ENCODE measurements at regions not wholly inside any gene's neighbourhood (a gene's known extent, or its start where the extent isn't known, plus 50 kb on each side); places are given as distances from the start of the nearest gene placed in this dataset.

GRCh38 chr2:30096451-30096850 lies 50.4 kb upstream of the YPEL5 start:
- DNase-seq (ENCODE audit: low spot score) = no peak
- Histone ChIP-seq H3K36me3 (ENCODE audit: control insufficient read depth in 4 of 4, insufficient read depth in 3 of 4, low read depth in 1 of 4, low read length in 3 of 4) (no peaks in the 10 kb centered on the region), H3K4me3 (ENCODE audit: low read depth in 1 of 3, low read length in 3 of 3) (no peak overlapping the region), H3K27ac (ENCODE audit: low read depth in 1 of 2, low read length in 2 of 2) (no peak overlapping the region), H3K27me3 (ENCODE audit: control insufficient read depth in 4 of 4, insufficient read depth in 4 of 4, low read length in 3 of 4) (no peaks in the 10 kb centered on the region), H3K4me1 (ENCODE audit: control insufficient read depth in 4 of 4, insufficient read depth in 4 of 4, low read length in 3 of 4) (no peaks in the 10 kb centered on the region), H3K9ac (ENCODE audit: low read depth in 1 of 2, low read length in 2 of 2) (no peak overlapping the region), H3K9me3 (ENCODE audit: control insufficient read depth in 4 of 4, low read length in 3 of 4) (no peaks in the 10 kb centered on the region)
- no peak for TF ChIP-seq MAX (IDR thresholded peaks at IDR 0.05)
- TF ChIP-seq, protein P1, sequence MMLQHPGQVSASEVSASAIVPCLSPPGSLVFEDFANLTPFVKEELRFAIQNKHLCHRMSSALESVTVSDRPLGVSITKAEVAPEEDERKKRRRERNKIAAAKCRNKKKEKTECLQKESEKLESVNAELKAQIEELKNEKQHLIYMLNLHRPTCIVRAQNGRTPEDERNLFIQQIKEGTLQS (IDR thresholded peaks at IDR 0.05) = no peak
- no peak for TF ChIP-seq FOXA2 (IDR thresholded peaks at IDR 0.05)
- TF ChIP-seq JUND (IDR thresholded peaks at IDR 0.05) = no peak
- no peak for TF ChIP-seq NR2F2 (IDR thresholded peaks at IDR 0.05)
- TF ChIP-seq RAD21 (IDR thresholded peaks at IDR 0.05) = no peak
- TF ChIP-seq HNF4G (IDR thresholded peaks at IDR 0.05) = no peak
- TF ChIP-seq SP1 (IDR thresholded peaks at IDR 0.05) = no peak
- TF ChIP-seq, protein P2, sequence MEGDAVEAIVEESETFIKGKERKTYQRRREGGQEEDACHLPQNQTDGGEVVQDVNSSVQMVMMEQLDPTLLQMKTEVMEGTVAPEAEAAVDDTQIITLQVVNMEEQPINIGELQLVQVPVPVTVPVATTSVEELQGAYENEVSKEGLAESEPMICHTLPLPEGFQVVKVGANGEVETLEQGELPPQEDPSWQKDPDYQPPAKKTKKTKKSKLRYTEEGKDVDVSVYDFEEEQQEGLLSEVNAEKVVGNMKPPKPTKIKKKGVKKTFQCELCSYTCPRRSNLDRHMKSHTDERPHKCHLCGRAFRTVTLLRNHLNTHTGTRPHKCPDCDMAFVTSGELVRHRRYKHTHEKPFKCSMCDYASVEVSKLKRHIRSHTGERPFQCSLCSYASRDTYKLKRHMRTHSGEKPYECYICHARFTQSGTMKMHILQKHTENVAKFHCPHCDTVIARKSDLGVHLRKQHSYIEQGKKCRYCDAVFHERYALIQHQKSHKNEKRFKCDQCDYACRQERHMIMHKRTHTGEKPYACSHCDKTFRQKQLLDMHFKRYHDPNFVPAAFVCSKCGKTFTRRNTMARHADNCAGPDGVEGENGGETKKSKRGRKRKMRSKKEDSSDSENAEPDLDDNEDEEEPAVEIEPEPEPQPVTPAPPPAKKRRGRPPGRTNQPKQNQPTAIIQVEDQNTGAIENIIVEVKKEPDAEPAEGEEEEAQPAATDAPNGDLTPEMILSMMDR (IDR thresholded peaks at IDR 0.05; ENCODE audit: low read depth, low read length, missing input control) = no peak
- no peak for TF ChIP-seq TAF1 (conservative IDR thresholded peaks at IDR 0.05)
- no peak for TF ChIP-seq GABPA (IDR thresholded peaks at IDR 0.05 in 1 of 2, conservative IDR thresholded peaks at IDR 0.05 in 1 of 2)
- TF ChIP-seq YY1 (IDR thresholded peaks at IDR 0.05) = no peak
- no peak for TF ChIP-seq EGR1 (IDR thresholded peaks at IDR 0.05; ENCODE audit: low read depth in 2 of 2)
- TF ChIP-seq RXRA (IDR thresholded peaks at IDR 0.05) = no peak
- no peak for TF ChIP-seq FOXA1 (IDR thresholded peaks at IDR 0.05)
- TF ChIP-seq, protein P3, sequence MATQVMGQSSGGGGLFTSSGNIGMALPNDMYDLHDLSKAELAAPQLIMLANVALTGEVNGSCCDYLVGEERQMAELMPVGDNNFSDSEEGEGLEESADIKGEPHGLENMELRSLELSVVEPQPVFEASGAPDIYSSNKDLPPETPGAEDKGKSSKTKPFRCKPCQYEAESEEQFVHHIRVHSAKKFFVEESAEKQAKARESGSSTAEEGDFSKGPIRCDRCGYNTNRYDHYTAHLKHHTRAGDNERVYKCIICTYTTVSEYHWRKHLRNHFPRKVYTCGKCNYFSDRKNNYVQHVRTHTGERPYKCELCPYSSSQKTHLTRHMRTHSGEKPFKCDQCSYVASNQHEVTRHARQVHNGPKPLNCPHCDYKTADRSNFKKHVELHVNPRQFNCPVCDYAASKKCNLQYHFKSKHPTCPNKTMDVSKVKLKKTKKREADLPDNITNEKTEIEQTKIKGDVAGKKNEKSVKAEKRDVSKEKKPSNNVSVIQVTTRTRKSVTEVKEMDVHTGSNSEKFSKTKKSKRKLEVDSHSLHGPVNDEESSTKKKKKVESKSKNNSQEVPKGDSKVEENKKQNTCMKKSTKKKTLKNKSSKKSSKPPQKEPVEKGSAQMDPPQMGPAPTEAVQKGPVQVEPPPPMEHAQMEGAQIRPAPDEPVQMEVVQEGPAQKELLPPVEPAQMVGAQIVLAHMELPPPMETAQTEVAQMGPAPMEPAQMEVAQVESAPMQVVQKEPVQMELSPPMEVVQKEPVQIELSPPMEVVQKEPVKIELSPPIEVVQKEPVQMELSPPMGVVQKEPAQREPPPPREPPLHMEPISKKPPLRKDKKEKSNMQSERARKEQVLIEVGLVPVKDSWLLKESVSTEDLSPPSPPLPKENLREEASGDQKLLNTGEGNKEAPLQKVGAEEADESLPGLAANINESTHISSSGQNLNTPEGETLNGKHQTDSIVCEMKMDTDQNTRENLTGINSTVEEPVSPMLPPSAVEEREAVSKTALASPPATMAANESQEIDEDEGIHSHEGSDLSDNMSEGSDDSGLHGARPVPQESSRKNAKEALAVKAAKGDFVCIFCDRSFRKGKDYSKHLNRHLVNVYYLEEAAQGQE (IDR thresholded peaks at IDR 0.05) = no peak
- WGBS = 69% methylated on average over 4 of the region's 4 CpGs
